ENCODE measurements at regions not wholly inside any gene's neighbourhood (a gene's known extent, or its start where the extent isn't known, plus 50 kb on each side); places are given as distances from the start of the nearest gene placed in this dataset.

- peak; percentile 19 for DNase-seq
These were observed 74.5 kb upstream of the TNRC6C start for GRCh38 chr17:77884019-77884418.

- DNase-seq, result no peak
These were observed 73.4 kb upstream of the TNRC6C start for GRCh38 chr17:77884967-77885641.

GRCh38 chr17:77885678-77886386, 72.7 kb upstream of the TNRC6C start:
- DNase-seq, result no peak

- peak; percentile 20 for DNase-seq
These were observed 72.1 kb upstream of the TNRC6C start for GRCh38 chr17:77886387-77886728.

- no peak for DNase-seq
These were observed 71.4 kb upstream of the TNRC6C start for GRCh38 chr17:77887110-77887463.

GRCh38 chr17:77887464-77888241, 70.8 kb upstream of the TNRC6C start:
- DNase-seq, result peak; percentile 52

- DNase-seq, result no peak
These were observed 70.0 kb upstream of the TNRC6C start for GRCh38 chr17:77888242-77889134.

- no peak for DNase-seq
These were observed 69.4 kb upstream of the TNRC6C start for GRCh38 chr17:77889135-77889505.

GRCh38 chr17:77889866-77890760, 68.4 kb upstream of the TNRC6C start:
- DNase-seq, result no peak

- no peak for DNase-seq
These were observed 67.7 kb upstream of the TNRC6C start for GRCh38 chr17:77890771-77891170.

- DNase-seq, result no peak
These were observed 66.9 kb upstream of the TNRC6C start for GRCh38 chr17:77891602-77892001.

GRCh38 chr17:77892031-77892430, 66.5 kb upstream of the TNRC6C start:
- no peak for DNase-seq

GRCh38 chr17:77892469-77893143, 65.9 kb upstream of the TNRC6C start:
- peak; percentile 3 for DNase-seq

- no peak for DNase-seq
These were observed 65.1 kb upstream of the TNRC6C start for GRCh38 chr17:77893144-77894044.

GRCh38 chr17:77894126-77894956, 64.2 kb upstream of the TNRC6C start:
- DNase-seq, result no peak

- no peak for DNase-seq
These were observed 60.7 kb upstream of the TNRC6C start for GRCh38 chr17:77897741-77898301.

- no peak for DNase-seq
These were observed 59.7 kb upstream of the TNRC6C start for GRCh38 chr17:77898521-77899434.

GRCh38 chr17:77899498-77899897, 59.0 kb upstream of the TNRC6C start:
- DNase-seq, result no peak
